GM18498 (cell line): ENCODE measurements at regions not wholly inside any gene's neighbourhood (a gene's known extent, or its start where the extent isn't known, plus 50 kb on each side); places are given as distances from the start of the nearest gene placed in this dataset.
"Not testable (repeated sequence)": the region's sequence is repeated elsewhere in the genome, so short reads cannot be mapped to it uniquely, and the experiment has no call there.

ENCODE experiments used
- ATAC-seq: cut with Tn5 transposase; IDR thresholded peaks from one replicate; pipeline ENCODE4 v1.9.1; 2021; ENCODE audit warnings: mild to moderate bottlenecking, moderate library complexity; ENCODE audit not compliant: unreplicated experiment

- no peak for ATAC-seq
Observed at GRCh38 chr13:109345433-109345941, 440.9 kb downstream of the IRS2 start.

- ATAC-seq: no peak
Observed at GRCh38 chr13:109344552-109345157, 441.7 kb downstream of the IRS2 start.

DNA sequence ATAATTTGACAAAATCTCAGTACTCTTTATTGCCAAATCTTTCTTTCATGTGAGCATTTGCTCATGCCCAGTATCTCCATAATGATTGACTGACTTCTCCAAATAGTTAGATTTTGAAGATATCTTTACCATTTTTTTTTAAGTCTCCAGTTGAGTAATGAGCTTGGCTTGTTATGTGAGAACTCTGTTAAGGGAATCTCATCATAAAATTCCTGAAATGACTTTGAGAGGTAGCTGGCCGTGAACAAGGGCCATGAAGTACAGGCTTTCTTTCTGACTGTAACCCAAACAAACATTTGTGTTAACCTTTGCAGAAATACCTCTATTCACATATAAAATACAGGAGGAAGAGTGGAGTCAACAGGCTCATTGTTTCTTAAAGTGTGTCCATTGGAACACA is 449.7 kb downstream of the IRS2 start:
- no peak for ATAC-seq

DNA sequence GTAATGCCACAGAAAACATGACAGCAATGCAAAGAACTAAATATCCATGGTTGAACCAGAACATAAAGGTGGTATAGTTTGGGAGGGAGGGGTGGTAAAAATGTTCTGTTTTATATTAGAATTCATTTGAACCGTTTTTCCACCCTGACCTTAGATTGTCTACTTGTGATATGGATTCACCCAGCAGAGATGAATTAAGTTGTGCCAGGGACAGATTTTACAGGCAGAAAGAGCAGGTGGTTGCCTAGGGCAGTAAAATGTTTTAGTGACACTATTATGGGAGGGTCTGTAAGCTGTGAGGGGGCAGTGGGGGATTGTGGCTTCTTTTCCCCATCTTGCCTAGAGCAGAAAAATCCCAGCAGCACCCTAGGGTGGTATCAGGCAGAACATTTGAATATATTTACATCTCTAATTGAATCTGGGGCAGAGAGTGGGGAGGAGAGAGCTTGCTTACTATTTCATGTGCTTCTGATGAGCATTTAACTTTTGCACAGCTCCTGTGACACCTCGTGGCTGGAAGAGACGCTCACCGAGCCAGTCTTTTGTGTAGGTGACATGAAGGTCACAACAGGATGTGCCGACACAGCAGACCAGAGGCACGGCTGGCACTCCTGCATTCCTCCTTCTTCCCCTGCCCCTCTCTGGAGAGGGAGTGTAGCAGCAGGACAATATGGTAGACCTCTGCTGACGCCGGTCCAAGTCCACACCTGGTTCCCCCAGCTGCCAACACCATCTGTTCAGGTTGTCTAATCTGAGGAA is 452.3 kb downstream of the IRS2 start:
- no peak for ATAC-seq

DNA sequence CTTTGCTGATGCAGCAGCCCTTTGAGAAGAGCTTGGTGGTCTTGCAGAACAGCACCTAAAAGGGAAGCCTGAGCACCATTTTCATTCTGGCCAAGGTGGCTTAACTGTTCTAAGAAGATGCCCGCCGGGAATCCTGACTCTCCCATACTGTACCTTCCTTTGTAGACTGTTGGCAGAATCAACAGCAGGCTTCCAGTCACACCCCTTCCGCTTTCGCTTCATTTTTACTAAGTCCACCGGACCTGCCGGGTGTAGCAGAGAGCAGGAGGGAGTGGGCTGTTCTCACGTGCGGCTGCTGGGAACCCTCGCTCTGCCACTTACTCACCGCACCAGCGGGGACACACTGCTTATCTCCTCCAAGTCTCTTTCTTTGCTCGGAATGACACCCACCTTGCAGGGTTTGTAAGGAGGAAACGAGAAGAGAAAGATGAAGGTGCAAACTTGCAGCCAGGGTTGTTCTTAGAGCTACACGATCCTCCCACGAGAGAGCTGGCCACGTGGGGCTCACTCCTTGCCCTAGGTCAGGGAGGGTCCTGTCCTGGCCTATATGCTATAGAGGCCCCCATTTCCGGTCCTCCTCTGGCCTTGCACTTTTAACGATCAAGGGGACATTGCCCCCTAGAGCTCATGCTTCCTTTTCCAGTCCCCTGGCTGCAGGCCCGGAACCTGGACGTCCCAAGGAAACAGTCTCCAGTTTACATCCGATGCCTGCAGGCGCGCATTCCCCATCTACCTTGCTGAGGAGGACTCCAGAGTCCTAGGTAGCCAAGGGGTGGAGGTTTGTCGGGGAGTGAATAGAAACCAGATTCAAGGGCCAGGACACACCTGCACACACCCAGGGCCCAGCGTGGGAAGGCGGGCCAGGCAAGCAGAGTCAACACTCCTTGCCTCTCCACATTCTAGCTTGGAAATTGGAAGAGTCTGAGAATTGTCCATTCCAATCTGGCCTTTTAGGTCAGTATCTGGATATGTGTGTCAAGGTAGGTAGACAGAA is 453.6 kb downstream of the IRS2 start:
- ATAC-seq: no peak

GRCh38 chr13:109331898-109332297 is 454.5 kb downstream of the IRS2 start:
- ATAC-seq: no peak

DNA sequence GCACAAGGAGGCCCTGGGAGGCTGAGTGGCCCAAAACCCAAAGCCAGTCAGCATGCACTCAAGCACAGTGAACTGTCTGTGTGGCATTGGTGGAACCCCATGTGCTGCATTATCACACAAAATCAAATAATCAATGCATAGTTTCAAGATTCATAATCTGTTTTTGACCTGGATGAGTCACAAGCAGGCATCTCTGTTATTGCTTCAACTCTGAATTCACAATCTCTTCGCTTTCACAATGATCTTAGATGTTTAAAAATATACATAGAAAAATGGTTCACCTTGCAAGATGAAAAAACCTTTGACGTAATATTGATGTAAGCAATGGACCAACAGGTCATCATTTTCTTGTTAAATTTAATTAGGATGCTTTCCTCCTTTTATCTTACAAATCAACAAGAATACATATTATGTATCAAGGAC is 455.4 kb downstream of the IRS2 start:
- ATAC-seq: no peak

DNA sequence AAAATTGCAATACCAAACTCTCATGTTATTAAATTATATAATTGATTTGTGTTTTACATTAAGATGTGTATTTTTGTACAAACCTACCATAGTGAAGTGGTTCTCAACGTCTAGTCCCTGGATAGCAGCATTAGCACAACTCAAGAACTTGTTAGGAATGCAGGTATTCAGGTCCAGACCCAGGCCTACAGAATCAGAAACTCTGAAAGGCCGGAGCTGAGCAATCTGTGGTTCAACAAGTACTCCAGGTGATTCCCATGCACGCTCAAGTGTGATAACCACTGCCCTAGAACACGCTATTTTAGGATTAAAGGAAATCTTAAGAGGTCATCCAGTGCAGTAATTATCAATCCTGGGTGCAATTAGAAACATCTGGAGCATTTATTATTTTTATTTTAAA is 456.3 kb downstream of the IRS2 start:
- no peak for ATAC-seq

- no peak for ATAC-seq
Observed at GRCh38 chr13:109329175-109329574, 457.2 kb downstream of the IRS2 start.

DNA sequence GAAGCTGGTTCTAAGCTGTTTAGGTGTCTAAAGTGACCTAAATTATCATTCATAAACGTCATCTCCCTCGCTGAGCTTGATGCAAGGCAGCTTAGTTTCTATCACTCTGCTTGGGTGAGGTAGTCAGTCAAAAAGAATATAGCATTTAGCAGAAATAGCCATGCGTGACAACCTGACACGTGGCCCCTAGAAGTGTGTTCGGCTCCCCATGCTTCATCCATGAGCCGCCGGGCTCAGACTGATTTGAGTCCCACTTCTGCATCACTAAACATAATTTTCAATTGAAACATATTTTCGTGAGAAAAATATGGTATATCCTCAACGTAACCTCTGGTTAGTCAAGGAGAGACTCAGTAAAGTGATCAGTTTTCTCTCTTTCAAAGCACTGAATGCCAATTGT is 459.8 kb downstream of the IRS2 start:
- ATAC-seq: no peak

DNA sequence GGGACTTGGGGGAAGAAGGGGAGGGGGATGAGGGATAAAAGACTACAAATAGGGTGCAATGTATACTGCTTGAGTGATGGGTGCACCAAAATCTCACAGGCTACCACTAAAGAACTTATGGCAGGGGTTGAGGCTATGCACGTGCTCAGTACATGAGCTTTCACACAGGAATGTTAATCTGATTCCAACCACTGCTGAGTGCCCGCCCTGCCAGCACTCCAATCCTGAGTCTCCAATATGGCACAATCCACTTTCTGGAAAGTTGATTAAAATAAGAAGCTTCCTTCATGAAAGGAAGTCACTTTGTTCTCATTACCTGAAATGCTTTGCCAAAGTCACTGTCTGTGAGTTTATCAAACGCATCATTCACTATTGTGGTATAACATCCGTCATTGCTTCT is 463.0 kb downstream of the IRS2 start:
- no peak for ATAC-seq

- ATAC-seq: no peak
Observed at GRCh38 chr13:109318945-109319590, 467.3 kb downstream of the IRS2 start.

GRCh38 chr13:109315481-109315880 is 470.9 kb downstream of the IRS2 start:
- no peak for ATAC-seq

GRCh38 chr13:109314101-109314500 is 472.3 kb downstream of the IRS2 start:
- ATAC-seq: no peak

DNA sequence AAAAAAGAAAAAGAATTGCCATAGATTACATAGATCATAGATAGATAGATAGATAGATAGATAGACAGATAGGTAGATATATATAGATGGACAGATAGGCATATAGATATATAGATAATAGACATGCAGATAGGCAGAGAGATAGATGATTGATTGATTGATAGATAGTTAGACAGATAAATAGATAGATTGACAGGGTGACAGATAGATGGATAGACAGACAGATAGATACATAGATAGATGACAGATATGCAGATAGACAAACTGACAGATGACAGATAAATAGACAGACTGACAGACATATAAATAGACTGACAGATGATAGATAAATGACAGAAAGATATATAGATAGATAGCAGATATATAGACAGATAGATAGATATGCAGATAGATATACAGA is 474.0 kb downstream of the IRS2 start:
- no peak for ATAC-seq

GRCh38 chr13:109311431-109311976 is 474.9 kb downstream of the IRS2 start:
- not testable (repeated sequence) for ATAC-seq

DNA sequence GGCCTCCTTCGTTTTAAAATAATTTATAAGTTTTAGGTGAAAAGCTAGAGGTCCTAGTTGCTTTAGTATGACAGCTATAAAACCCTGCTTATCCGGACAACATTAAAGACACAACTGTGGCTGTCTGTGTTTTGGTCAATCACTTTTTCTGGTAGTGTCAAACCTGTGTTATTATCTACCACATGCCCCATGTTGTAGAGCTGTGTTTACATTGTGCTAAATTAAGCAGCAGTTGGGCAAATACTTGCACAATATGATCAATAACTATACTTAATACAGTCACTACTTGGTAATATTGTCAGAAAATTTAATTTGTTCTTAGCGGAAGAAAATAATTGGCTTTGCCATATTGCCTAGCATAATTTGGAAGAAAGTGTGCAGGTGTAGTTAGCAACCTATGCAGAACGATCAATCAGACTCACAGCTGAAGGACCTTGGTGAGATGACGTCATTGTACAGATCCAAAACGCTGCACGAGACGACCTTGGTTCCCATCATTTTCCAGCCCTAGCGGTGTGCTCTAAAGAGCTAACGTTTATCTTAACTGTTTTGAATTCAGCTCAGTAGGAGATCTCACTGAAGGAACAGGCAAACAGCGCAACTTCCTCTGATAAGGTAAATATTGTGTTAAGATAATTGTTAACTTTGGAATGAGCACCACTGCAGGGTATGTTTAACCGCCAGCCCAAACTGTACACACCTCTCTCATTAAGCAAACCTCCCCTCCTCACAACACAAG is 476.6 kb downstream of the IRS2 start:
- ATAC-seq: no peak

GRCh38 chr13:109307027-109307426 is 479.4 kb downstream of the IRS2 start:
- no peak for ATAC-seq

- no peak for ATAC-seq
Observed at GRCh38 chr13:109301726-109302125, 484.7 kb downstream of the IRS2 start.

DNA sequence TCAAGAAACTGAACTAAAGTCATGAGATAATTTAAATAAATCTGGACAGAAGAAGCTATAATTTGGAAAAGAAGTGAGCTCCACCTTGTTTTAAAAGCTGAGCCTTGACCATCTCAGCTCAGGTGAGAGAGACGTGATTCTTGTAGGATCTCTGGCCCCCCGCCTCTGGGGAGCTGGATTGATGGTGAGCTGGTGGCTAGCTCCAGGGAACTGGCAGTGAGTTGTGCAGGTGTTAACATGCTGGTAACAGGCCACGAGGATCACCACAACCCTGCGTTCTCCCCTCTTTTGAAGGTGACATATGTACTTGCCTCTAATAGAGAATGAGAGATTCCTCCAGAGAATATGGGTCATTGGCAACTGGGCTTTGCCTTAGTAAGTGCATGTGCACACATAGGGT is 485.1 kb downstream of the IRS2 start:
- no peak for ATAC-seq
